ENCODE measurements at regions not wholly inside any gene's neighbourhood (a gene's known extent, or its start where the extent isn't known, plus 50 kb on each side); places are given as distances from the start of the nearest gene placed in this dataset.

DNA sequence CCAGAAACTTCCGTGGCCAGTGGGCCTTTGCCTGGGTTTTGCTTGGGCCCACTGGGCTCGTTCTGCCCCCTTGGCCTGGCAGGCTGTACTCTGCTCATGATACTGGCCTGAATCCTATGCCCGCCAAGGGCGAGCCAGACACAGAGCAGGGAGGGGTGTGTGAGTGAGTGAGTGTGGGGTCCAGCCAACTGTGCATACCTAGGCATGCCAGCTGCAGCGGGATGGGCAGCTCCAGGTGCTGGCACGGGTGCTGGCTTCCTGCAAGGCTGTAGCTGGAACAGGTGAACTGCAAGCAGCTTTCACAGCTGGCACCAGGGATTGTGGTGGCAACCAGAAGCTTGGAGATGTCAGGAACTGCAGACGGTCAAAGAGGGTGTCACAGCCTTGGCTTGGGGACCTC is 1276.4 kb downstream of the SLC16A7 start:
- DNase-seq (ENCODE audit: low spot score), result no peak

DNA sequence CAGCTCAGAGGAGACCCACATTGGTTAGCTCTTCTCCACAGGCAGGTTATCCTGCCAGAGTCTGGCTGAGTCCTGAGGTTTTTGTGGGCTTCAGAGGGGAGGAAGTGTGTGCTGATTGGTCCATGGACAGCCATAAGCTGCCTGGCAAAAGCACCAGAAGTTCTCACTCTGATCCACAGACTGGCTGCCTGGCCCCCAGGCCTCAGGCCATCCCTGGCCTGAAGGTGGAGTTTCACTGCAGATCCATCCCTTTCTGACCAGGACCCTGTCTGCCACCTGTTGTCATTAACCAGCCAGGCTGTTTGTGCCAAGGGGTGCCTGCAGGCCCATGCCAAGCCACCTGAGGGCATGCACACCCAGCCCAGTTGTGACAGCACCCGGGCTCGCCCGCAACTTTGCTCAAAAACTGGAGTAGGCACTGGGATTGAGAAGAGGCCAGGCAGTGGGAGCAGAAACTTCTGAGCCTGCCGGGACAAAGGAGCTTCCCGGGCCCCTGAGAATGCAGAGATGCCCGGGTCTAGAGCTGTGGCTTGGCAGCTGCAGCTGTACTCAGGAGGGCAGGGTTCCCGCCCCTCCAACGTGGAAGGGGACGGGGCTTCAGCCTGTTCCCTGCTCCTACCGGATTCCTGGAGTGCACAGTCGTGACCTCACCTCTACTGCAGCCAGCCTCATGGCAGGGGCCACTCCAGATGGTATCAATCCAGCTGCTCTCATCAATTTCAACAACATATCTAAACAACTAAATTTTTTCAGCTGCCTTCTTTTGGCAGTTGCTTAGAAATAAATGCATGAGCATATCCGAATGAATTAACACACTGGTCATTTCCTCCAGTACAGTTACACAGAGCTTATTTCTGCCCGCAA is 1277.3 kb downstream of the SLC16A7 start:
- DNase-seq (ENCODE audit: low spot score), result no peak

DNA sequence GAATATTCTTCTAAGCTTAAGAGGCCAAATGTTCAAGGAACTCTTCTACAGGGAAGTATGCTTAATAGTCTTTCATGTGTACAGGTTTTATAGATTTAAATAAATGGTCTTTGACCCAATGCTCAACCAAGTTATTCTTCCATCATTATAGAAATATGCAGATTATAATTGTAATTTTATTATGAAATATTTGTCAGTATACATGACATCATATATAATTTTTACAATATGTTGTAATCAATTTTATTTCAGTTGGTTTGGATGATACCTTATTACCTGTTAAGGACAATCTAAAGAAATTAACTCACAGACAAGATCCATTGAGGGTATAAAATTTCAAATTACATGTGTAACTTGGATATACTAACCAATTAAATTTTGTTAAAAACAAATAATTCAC is 1278.3 kb downstream of the SLC16A7 start:
- DNase-seq (ENCODE audit: low spot score), result no peak

DNA sequence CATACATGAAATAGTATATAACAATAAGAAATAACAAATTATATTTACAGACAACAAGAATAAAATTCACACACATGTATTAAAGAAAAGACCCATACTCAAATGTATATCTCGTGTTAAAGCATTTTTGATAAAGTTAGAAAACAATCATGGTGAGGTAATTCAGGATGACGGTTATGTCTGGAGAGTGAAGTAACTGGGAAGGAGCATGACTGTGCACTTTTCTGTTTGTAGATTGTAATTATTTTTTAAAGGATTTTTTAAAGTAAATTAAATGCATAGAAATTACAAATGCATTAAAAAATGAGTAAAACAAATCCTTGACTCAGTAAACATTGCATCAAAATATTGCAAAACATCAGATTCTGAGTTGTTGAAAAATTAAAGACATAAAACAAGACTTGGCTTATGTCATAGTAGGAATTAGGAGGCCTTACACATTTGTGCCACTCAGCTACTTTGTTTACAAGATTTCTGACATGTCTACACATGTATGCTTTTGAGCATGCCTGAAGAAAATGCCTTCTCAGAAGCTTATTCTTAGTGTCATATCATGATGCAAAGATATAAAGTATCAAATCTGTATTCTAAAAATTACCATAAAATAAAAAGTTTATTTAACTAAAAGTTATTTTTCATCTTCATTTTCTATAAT is 1325.1 kb downstream of the SLC16A7 start:
- DNase-seq (ENCODE audit: low spot score), result no peak

DNA sequence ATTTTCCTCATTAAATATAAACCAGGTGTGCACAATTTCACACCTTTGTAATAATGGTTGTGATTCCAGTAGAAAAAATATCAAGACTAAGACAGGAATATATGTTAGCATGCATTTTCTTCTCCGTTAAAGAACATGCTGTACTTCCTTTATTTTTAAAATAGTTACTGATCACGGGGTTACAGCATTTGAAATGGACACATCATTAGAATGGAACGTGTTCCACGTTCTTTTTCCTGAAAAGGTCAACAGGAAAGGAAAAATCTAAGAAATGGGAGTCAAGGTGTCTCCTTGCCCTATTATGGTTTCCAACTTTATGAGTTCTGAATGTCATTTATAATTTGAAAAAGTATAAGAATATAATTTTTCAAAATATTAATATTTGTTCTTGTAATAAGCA is 1325.7 kb downstream of the SLC16A7 start:
- DNase-seq (ENCODE audit: low spot score), result no peak

DNA sequence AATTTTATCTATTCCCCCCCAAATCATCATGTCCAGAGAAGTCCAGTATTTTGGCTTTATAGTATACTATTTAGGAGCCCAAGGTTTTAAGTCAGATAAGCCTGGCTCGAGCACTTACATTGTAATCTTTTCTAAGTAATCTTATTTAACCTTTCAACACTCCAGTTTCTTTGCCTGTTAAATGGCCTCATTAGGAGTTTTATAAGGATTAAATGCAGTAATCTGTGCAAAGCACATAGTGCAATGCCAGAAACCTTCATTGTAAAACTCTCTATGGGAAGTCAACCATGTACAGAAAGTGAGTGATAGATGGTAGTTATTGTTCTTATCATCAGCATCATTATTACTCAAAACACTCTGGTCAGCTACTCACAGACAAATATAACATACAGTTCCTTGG is 1330.4 kb downstream of the SLC16A7 start:
- no peak for DNase-seq (ENCODE audit: low spot score)

DNA sequence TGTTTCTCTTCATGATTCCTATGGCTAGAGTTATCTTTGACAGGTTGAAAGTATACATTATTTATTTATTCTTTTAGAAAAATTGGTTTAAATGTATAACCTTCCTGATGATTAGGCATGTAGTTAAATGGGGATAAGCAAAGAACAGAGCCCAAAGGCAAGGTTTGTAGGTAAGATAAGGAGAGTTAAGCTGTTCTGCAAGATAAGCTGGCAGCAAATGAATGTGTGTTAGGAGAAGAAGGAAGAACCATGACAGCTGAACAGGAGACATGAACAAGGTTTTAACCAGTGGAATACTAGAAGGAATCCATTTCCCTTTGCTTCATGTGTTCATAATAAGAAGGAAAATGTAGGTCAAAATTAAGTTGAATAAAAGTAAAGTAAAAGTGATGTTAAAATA is 1330.1 kb upstream of the USP15 start:
- no peak for DNase-seq (ENCODE audit: low spot score)

DNA sequence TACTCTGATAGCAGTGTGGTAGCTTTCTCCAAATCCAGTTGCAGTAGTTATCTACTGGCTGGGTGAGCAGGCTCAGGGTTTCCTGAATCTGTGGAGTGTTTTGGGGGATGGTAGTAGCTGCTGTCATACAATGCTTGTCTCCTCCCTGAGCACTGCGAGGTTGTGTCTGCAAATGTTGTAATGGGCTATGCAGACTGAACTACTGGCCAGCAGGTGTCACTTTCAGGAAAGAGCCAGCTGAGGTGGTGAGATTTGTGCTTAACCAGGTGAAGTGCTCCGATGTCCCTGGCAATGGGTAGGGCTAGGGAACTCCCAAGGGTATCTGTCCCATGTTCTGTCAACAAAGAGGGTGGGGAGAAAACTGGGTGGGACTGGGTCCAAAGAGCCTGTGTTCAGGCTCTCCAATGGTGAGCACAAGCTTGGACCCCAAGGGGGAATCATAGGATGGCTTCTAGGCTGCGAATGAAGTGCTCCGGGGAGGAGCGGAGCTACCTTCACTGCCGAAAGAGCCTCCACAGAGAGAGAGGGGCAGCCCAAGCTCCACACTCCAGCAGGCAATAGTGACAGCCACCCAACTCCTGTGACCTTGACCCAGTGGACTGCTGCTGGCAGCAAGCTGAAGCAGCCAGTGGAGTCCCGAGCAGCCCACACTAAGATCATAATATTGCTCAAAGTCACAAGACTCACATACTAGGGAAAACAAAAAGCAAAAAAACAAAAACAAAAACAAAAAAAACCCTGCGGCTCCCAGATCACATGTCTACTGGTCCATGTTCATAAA is 1324.0 kb upstream of the USP15 start:
- peak; percentile 5 for DNase-seq (ENCODE audit: low spot score)

DNA sequence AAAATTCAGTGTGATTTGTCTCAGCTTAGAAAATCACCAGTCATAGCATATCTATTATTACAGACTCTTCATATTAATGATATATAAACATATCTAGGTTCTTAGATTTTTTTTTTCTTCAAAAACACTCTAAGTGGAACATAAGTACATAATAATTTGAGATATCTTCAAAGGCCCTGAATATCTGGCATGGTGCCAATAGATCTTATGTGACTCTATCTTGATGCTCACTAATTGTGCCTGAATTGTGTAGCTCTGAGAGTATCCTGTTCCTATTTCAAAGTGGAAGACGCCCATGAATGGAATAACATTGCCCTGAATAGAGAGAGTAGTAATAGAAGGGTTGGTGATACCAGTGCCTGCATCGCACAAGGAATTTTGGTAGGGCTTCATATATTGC is 1312.7 kb upstream of the USP15 start:
- DNase-seq (ENCODE audit: low spot score), result no peak

DNA sequence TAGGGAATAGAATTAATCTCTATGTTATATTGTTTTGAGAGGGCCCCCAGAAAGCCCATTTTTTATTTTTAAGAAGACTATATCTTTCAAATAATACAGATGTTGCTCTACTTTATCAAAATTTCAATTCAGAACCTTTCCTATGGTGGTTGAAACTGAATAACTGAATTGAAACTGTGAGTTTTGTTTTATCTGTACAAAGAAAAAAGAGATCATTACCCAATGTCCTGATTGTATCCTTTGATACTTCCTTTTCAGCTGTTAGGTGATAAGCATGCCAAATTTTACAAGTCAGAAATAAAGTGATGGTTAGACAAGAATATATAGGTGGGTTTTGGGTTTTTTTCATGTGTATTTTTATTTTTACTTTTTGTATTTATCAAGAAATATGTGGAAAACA is 1293.1 kb upstream of the USP15 start:
- no peak for DNase-seq (ENCODE audit: low spot score)

DNA sequence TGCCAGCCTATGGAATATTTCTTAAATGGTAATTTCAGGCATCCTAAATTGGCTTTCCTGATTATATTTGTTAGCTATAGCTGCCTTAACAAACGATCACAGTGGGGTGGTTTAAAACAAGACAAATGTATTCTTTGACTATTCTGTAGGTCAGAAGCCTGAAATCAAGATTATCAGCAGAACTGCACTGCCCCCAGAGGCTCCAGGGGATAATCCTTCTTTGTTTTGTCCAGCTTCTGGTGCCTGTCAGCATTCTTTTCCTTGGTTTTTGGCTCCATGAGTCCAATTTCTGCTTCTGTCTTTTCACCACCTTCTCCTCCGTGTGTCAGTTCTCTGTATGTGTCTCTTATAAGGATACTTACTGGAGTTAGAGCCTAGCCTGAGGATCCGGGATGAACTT is 1282.2 kb upstream of the USP15 start:
- peak; percentile 6 for DNase-seq (ENCODE audit: low spot score)

DNA sequence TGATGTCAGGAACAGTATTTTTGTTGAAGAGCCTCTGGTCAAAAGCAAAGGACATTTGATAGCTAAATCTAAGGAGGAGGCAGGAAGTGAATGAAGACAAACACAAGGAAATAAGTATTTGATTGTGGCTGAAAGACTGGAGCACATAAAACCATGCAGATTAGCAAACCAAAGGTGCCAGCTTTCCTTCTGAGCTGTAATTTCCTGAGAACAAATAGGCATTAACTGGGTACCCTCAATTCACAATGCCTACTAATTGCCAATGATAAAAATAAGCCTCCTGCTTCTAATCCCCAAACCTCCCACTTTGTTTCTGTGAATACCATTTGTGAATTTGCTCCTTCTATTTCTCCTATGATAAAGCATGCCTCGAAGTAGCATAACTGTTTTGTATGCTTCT is 1279.6 kb upstream of the USP15 start:
- no peak for DNase-seq (ENCODE audit: low spot score)

DNA sequence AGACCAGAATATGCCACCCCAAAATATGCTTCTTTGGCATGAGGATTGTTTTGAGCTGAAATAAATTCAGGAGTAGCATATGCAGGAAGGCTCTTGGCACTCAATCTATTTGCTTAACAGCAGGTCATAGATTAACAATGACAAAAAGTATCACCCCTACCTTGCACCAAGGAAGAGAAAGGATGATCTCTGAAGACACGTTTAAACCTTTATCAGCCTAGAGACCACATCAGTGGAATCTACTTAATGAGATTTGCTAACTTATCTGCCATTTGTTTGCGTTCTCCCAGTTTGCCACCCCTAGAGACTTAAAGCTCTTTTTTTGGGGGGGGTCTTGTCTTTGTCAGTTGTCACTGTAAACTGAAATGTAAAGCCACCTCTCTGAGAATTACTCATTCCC is 1278.7 kb upstream of the USP15 start:
- no peak for DNase-seq (ENCODE audit: low spot score)

DNA sequence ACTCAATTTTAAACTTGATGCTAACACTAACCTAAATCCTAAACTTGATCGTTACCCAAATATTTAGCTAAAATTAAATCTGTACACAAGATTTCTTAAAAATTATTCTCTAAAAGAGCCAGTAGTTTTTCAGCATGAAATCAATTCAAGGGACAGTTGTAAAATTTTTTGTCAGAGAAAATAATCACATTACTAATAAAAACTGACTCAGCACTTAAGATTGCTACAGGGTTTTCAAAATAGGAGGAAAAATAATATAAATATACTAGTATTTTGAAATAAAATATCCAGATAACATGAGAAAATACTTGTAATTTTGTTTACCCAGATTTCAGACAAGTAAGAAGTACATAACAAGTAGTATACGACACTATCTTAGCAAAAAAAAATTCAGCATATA is 1268.1 kb upstream of the USP15 start:
- no peak for DNase-seq (ENCODE audit: low spot score)

DNA sequence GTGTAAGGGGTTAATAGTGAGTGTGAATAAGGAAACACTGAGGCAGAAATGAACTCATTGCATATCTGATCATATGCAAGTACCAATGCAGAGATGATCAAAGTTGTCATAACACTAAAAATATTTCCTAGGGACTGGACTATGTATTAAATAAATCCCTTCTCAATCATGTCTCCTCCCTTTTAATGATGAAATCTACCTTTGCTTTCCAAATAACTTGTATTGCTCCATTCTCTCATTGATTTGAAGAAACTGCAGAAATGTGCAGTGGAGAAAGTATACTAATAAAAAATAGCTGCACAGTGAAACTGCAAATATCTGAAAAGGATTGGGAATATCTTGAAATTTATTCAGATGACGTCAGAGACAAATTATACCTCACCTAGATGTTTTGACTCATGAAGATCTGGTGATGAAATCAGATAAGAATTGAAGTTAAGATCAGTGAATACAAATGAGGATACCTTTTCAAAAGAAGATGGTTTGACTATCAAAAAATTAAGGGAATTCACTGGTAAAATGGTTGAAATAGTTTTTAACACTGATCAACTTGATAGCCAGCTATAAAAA is 1264.9 kb upstream of the USP15 start:
- DNase-seq (ENCODE audit: low spot score), result no peak

DNA sequence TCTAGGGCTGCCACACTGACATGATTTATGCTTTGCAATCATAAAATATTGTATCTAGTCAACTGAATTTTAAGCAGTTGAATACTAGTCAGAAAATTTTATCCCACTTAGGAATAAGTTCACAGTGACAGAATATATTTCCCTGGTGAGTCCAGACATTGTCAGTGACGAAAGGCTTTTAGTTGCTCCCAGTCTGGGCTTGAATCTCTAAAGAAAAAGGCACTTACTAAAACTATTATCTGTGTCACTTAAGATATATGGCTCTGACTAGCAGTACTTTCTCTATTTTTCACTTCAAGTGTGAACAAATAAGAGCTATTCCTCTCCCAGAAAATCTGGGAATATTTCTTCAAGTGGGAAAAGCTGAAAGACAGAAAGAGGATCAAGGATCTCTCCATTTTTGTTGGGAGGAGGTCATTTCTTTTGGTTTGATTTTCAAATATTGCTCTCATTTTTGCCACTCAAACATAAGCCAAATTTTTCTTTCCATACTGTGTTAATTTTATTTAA is 1262.3 kb upstream of the USP15 start:
- DNase-seq (ENCODE audit: low spot score), result no peak

DNA sequence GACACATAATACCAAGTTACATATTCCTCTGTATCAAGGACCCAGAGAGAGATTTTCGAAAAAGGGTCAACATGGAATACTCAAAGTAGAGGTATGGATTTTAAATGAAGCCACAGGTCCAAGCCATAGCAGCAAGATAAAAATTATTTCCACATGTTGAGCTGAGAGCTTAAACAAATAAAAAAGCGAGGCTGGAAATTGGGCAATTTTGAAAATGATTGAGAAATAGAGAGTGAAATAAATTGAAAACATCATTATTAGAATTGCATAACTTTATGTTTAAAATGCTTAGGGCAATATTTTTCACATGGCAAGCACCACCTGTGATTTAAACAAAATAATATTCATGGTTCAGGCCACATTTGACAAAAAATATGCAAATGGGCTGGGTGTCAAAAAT is 1251.0 kb upstream of the USP15 start:
- no peak for DNase-seq (ENCODE audit: low spot score)

DNA sequence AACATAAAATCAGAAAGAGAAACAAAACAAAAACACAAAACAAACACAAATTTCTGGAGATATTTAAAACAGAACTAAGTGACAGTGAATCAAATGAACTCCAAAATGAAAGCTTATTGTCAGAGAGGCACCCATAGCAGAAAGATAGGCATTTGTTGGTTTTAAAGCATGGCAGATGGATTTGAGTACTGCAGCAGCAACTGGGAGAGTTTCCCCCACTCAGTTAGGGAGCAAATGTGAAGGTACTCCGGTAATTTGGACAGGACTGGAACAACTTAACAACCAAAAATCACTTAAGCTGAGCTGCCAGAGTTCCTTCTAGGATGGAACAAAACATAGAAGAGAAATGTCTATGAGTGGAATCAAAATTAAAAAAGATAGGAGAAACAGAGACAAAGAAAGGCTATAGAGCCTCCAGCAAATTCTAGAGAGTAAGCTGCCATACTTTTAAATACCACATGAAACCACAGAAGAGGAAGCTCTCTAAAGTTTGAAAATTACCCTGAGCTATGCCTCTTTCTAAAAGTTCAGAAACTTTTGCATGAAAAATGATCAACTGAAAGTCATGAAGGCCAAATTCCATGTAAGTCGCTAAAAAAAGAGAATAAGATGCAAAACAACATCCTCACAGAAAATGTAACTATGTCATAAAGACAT is 1248.3 kb upstream of the USP15 start:
- no peak for DNase-seq (ENCODE audit: low spot score)

DNA sequence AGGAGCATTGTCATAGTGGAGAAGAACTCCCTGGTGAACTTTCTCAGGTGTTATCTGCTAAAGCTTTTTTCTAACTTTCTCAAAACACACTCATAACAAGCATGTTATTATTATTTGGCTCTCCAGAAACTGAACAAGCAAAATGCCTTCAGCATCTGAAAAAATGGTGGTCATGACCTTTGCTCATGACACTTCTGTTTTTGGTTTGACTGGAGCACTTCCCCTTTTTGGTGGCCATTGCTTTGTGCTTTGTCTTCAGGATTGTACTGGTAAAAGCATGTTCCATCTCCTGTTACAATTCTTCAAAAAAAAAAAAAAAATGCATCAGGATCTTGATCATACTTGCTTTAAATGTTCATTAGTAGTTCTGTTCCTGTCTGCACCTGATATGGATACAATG is 1241.6 kb upstream of the USP15 start:
- DNase-seq (ENCODE audit: low spot score), result no peak

DNA sequence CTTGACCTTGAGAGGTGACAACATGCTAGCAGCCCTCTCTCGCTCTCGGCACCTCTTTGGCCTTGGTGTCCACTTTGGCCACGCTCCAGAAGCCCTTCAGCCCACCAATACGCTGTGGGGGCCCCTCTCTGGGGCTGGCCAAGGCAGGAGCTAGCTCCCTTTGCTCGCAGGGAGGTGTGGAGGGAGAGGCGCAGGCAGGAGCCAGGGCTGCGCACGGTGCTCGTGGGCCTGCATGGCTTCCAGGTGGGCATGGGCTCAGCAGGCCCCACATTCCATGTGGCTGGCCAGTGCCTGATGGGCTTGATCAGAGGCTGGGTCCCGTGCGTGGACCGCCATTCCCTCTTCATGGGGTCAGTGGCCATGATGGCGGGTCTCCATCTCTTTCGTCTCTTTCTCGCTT is 1237.0 kb upstream of the USP15 start:
- DNase-seq (ENCODE audit: low spot score), result no peak

DNA sequence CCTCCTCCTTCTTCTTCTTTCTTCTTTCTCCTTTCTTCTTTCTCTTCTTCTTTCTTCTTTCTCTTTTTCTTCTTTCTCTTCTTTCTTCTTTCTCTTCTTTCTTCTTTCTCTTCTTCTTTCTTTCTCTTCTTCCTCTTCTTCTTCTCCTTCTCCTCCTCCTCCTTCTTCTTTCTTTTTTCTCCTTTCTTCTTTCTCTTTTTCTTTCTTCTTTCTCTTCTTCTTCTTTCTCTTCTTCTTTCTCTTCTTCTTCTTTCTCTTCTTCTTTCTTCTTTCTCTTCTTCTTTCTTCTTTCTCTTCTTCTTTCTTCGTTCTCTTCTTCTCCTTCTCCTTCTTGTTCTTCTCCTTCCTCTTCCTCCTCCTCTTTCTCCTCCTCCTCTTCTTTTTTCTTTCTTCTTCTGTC is 1230.7 kb upstream of the USP15 start:
- DNase-seq (ENCODE audit: low spot score), result no peak

DNA sequence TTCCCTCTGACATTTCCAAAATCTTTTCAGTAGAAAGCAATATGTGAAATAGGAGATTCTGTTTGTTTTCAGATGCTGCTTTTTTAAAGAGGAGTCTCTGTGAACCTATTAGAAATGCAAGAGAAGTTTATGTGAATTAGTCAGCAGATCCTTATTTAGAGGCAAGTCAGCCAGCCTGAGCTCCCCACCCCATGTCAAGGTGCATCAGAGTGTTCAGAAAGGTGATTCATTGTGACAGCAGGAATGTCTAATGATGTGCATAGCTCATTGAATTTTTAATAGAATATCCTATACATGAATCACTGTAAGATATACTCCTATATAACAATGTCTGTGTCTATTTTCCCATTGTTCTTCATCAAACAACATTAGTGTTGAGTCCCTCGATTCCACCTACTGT is 1222.4 kb upstream of the USP15 start:
- no peak for DNase-seq (ENCODE audit: low spot score)

Data from HuH-7 (cell line).